ENCODE measurements at regions not wholly inside any gene's neighbourhood (a gene's known extent, or its start where the extent isn't known, plus 50 kb on each side); places are given as distances from the start of the nearest gene placed in this dataset.

- no peak for DNase-seq (ENCODE audit: low spot score)
Observed at GRCh38 chr3:170730071-170730812, 139.8 kb downstream of the RPL22L1 start.

GRCh38 chr3:170728181-170728580 lies 141.8 kb downstream of the RPL22L1 start:
- DNase-seq (ENCODE audit: low spot score), result no peak

GRCh38 chr3:170727754-170728153 lies 141.9 kb upstream of the SLC7A14 start:
- no peak for DNase-seq (ENCODE audit: low spot score)

- no peak for DNase-seq (ENCODE audit: low spot score)
Observed at GRCh38 chr3:170726976-170727661, 141.2 kb upstream of the SLC7A14 start.

- no peak for DNase-seq (ENCODE audit: low spot score)
Observed at GRCh38 chr3:170725285-170725731, 139.4 kb upstream of the SLC7A14 start.

- DNase-seq (ENCODE audit: low spot score), result no peak
Observed at GRCh38 chr3:170724599-170725280, 138.9 kb upstream of the SLC7A14 start.

- DNase-seq (ENCODE audit: low spot score), result no peak
Observed at GRCh38 chr3:170723241-170723640, 137.4 kb upstream of the SLC7A14 start.

GRCh38 chr3:170721563-170721962 lies 135.7 kb upstream of the SLC7A14 start:
- no peak for DNase-seq (ENCODE audit: low spot score)

GRCh38 chr3:170719300-170719699 lies 133.4 kb upstream of the SLC7A14 start:
- no peak for DNase-seq (ENCODE audit: low spot score)

GRCh38 chr3:170718848-170719247 lies 133.0 kb upstream of the SLC7A14 start:
- no peak for DNase-seq (ENCODE audit: low spot score)

- no peak for DNase-seq (ENCODE audit: low spot score)
Observed at GRCh38 chr3:170717410-170718402, 131.8 kb upstream of the SLC7A14 start.

- DNase-seq (ENCODE audit: low spot score), result no peak
Observed at GRCh38 chr3:170716172-170716805, 130.4 kb upstream of the SLC7A14 start.

- no peak for DNase-seq (ENCODE audit: low spot score)
Observed at GRCh38 chr3:170714562-170715535, 129.0 kb upstream of the SLC7A14 start.

- DNase-seq (ENCODE audit: low spot score), result no peak
Observed at GRCh38 chr3:170714122-170714521, 128.2 kb upstream of the SLC7A14 start.

GRCh38 chr3:170713653-170714052 lies 127.8 kb upstream of the SLC7A14 start:
- no peak for DNase-seq (ENCODE audit: low spot score)

GRCh38 chr3:170712798-170713197 lies 126.9 kb upstream of the SLC7A14 start:
- no peak for DNase-seq (ENCODE audit: low spot score)

- no peak for DNase-seq (ENCODE audit: low spot score)
Observed at GRCh38 chr3:170712336-170712735, 126.5 kb upstream of the SLC7A14 start.

GRCh38 chr3:170711786-170712185 lies 125.9 kb upstream of the SLC7A14 start:
- no peak for DNase-seq (ENCODE audit: low spot score)

GRCh38 chr3:170709046-170709445 lies 123.2 kb upstream of the SLC7A14 start:
- no peak for DNase-seq (ENCODE audit: low spot score)

GRCh38 chr3:170707899-170708298 lies 122.0 kb upstream of the SLC7A14 start:
- DNase-seq (ENCODE audit: low spot score), result no peak
